ENCODE measurements at regions not wholly inside any gene's neighbourhood (a gene's known extent, or its start where the extent isn't known, plus 50 kb on each side); places are given as distances from the start of the nearest gene placed in this dataset.

- DNase-seq (ENCODE audit: low spot score), result peak; percentile 9
Measured at GRCh38 chr4:162732876-162733275, 433.8 kb downstream of the NAF1 start.

GRCh38 chr4:162727766-162728165, 438.9 kb downstream of the NAF1 start:
- DNase-seq (ENCODE audit: low spot score), result no peak

- DNase-seq (ENCODE audit: low spot score), result peak; percentile 2
Measured at GRCh38 chr4:162727232-162727631, 439.5 kb downstream of the NAF1 start.

GRCh38 chr4:162715401-162715800, 451.3 kb downstream of the NAF1 start:
- DNase-seq (ENCODE audit: low spot score), result no peak

- no peak for DNase-seq (ENCODE audit: low spot score)
Measured at GRCh38 chr4:162707962-162708361, 458.7 kb downstream of the NAF1 start.

- DNase-seq (ENCODE audit: low spot score), result no peak
Measured at GRCh38 chr4:162706632-162707031, 460.1 kb downstream of the NAF1 start.

GRCh38 chr4:162706051-162706450, 460.6 kb downstream of the NAF1 start:
- no peak for DNase-seq (ENCODE audit: low spot score)

- no peak for DNase-seq (ENCODE audit: low spot score)
Measured at GRCh38 chr4:162705130-162705803, 461.4 kb downstream of the NAF1 start.

GRCh38 chr4:162700815-162701361, 465.8 kb downstream of the NAF1 start:
- no peak for DNase-seq (ENCODE audit: low spot score)

GRCh38 chr4:162700358-162700757, 466.3 kb downstream of the NAF1 start:
- DNase-seq (ENCODE audit: low spot score), result no peak

- DNase-seq (ENCODE audit: low spot score), result no peak
Measured at GRCh38 chr4:162699629-162700028, 467.1 kb downstream of the NAF1 start.

GRCh38 chr4:162685410-162685809, 481.3 kb downstream of the NAF1 start:
- DNase-seq (ENCODE audit: low spot score), result no peak

GRCh38 chr4:162684998-162685397, 481.7 kb downstream of the NAF1 start:
- no peak for DNase-seq (ENCODE audit: low spot score)

- no peak for DNase-seq (ENCODE audit: low spot score)
Measured at GRCh38 chr4:162684371-162684700, 482.4 kb downstream of the NAF1 start.

GRCh38 chr4:162683659-162684370, 482.9 kb downstream of the NAF1 start:
- DNase-seq (ENCODE audit: low spot score), result no peak

- DNase-seq (ENCODE audit: low spot score), result no peak
Measured at GRCh38 chr4:162682651-162683050, 484.0 kb downstream of the NAF1 start.

GRCh38 chr4:162681212-162681611, 485.5 kb downstream of the NAF1 start:
- no peak for DNase-seq (ENCODE audit: low spot score)

GRCh38 chr4:162675661-162676060, 491.0 kb downstream of the NAF1 start:
- no peak for DNase-seq (ENCODE audit: low spot score)

- no peak for DNase-seq (ENCODE audit: low spot score)
Measured at GRCh38 chr4:162661913-162662312, 498.1 kb upstream of the FSTL5 start.

- DNase-seq (ENCODE audit: low spot score), result no peak
Measured at GRCh38 chr4:162659716-162660115, 495.9 kb upstream of the FSTL5 start.

GRCh38 chr4:162657966-162658365, 494.2 kb upstream of the FSTL5 start:
- no peak for DNase-seq (ENCODE audit: low spot score)

GRCh38 chr4:162650166-162650565, 486.4 kb upstream of the FSTL5 start:
- no peak for DNase-seq (ENCODE audit: low spot score)

- DNase-seq (ENCODE audit: low spot score), result no peak
Measured at GRCh38 chr4:162645381-162645780, 481.6 kb upstream of the FSTL5 start.
